H1 (cell line): ENCODE measurements at regions not wholly inside any gene's neighbourhood (a gene's known extent, or its start where the extent isn't known, plus 50 kb on each side); places are given as distances from the start of the nearest gene placed in this dataset.

Experiments
- POLR2A ChIP-seq, 2 experiments: IDR thresholded peaks; 1 replicate in 1 of 2; 2 replicates in 1 of 2; pipeline ENCODE4 v1.6.1; 2011; ENCODE audit warnings: low read depth in 2 of 2, low read length in 2 of 2, mild to moderate bottlenecking in 2 of 2; ENCODE audit errors: control extremely low read depth in 1 of 2
- TF ChIP-seq, protein P1 (sequence below), 3 experiments: IDR thresholded peaks; 1 replicate in 2 of 3; 2 replicates in 1 of 3; pipeline versions ENCODE4 v1.5.1 to v1.6.1; 2011; ENCODE audit warnings: low read length in 3 of 3, mild to moderate bottlenecking in 3 of 3, inconsistent platforms in 2 of 3, low read depth in 1 of 3, moderate library complexity in 1 of 3; ENCODE audit not compliant: insufficient read depth in 1 of 3; ENCODE audit errors: control extremely low read depth in 1 of 3

DNA sequence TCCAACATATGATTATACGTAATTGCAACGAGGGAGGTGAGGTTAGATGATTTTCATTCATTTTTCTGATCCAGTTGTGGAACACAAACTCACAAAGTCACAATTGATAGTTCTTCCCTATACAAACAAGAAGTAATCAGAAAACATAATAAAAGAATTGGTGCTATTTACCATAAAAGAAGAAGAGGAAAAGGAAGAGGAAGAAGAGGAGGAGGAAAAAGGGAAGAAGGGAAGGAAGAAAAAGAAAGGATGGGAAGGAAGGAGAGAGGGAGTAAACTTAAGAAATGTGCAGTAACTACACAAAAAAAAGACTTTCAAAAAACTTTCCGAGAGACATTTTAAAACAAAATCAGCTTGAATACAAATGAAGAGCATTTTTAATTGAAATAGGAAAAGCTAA, 65.0 kb downstream of the CCDC71L start:
- TF ChIP-seq, protein P1, sequence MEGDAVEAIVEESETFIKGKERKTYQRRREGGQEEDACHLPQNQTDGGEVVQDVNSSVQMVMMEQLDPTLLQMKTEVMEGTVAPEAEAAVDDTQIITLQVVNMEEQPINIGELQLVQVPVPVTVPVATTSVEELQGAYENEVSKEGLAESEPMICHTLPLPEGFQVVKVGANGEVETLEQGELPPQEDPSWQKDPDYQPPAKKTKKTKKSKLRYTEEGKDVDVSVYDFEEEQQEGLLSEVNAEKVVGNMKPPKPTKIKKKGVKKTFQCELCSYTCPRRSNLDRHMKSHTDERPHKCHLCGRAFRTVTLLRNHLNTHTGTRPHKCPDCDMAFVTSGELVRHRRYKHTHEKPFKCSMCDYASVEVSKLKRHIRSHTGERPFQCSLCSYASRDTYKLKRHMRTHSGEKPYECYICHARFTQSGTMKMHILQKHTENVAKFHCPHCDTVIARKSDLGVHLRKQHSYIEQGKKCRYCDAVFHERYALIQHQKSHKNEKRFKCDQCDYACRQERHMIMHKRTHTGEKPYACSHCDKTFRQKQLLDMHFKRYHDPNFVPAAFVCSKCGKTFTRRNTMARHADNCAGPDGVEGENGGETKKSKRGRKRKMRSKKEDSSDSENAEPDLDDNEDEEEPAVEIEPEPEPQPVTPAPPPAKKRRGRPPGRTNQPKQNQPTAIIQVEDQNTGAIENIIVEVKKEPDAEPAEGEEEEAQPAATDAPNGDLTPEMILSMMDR (IDR thresholded peaks at IDR 0.05; ENCODE audit: control extremely low read depth in 1 of 3, insufficient read depth in 1 of 3, low read depth in 1 of 3, low read length in 3 of 3): no peak
- TF ChIP-seq POLR2A (IDR thresholded peaks at IDR 0.05; ENCODE audit: control extremely low read depth in 1 of 2, low read depth in 2 of 2, low read length in 2 of 2): no peak
